Activated T-cell treated with anti-CD3 and anti-CD28 coated beads for 24 hours (primary cell): ENCODE measurements at regions not wholly inside any gene's neighbourhood (a gene's known extent, or its start where the extent isn't known, plus 50 kb on each side); places are given as distances from the start of the nearest gene placed in this dataset.

Experiments
- DNase-seq: peaks from one replicate; pipeline ENCODE4 v3.0.0-alpha.2; 2020; ENCODE audit warnings: low read depth

- no peak for DNase-seq
Observed at GRCh38 chr10:123608047-123608446, 58.1 kb upstream of the GPR26 start.

GRCh38 chr10:123611243-123611642 is 54.9 kb upstream of the GPR26 start:
- DNase-seq = no peak

- DNase-seq = no peak
Observed at GRCh38 chr10:123611876-123612275, 54.3 kb upstream of the GPR26 start.

GRCh38 chr10:123613346-123613850 is 52.8 kb upstream of the GPR26 start:
- DNase-seq = no peak

GRCh38 chr10:123614888-123615287 is 51.3 kb upstream of the GPR26 start:
- no peak for DNase-seq
